ENCODE measurements at regions not wholly inside any gene's neighbourhood (a gene's known extent, or its start where the extent isn't known, plus 50 kb on each side); places are given as distances from the start of the nearest gene placed in this dataset.

DNA sequence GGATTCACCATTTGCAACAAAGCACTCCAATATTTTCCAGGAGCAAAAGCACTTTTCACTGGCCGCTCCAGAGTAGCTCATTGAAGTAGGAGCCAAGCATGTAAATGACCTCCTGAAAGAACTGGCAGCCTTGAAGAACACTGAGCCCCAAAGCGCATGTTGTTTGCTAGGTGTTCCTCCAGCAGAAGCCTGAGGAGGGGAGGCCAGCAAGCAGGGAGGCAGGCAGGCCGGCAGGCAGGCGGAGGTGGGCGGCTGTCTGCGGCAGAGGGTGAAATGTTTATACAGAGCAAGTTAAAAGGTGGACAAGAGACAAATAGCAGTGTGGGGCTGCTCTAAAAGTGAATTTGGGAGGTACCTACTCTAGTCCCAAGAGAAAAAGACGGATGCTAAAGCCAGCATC, 439.4 kb downstream of the CCDC91 start:
- DNase-seq (ENCODE audit: low spot score) (no peak), ATAC-seq (no peak)
- Mint-ChIP-seq H3K27me3 (peaks cover 0 to 7% of the 10 kb centered on the region in 2 donors), H3K36me3 (no peaks in the 10 kb centered on the region), H3K9me3 (peaks cover 8% of the 10 kb centered on the region), H3K4me3 (no peak overlapping the region), H3K4me1 (ENCODE audit: low read depth in 2 of 2) (no peaks in the 10 kb centered on the region), H3K27ac (no peak overlapping the region)

DNA sequence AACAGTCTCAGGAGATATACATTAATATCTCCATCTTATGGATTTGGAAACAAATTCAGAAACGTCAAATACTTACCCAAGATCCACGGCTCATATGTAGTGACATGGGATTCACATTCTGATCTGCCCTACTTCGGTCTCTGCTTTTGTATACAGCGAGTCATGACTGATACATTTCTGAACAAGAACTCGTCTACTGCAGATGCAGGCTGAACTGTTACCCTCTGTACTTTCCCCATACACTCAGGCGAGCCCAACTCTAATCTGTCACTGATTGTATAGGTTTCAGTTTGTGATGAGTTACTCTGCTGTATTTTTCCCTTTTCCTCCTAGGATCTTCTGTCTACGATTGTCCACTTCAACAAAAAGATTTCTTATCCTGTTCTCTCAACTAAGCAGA, 441.6 kb downstream of the CCDC91 start:
- peaks cover 8% of the 10 kb centered on the region for H3K9me3 Mint-ChIP-seq
- no peak for ATAC-seq

DNA sequence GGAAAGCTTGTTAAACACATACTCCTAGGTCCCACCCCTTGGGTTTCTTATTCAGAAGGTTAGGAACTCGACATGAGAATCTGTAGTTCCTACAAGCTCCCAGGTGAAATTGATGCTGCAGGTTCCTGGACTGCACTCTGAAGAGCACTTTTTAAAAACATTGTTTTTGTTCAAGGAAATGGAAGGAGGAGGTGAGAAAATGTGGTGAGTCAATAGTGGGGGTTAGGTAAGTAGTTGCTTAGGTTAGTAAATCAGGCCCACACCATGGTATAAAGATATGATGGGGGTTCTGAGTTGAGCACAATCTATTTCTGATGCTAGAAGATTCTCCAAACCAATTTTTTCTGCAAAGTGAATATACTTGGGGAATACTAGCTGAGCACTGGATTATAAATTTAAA, 450.3 kb downstream of the CCDC91 start:
- no peak for DNase-seq (ENCODE audit: low spot score)
- Mint-ChIP-seq H3K9me3 (peaks cover 15% of the 10 kb centered on the region), H3K27me3 (no peaks in the 10 kb centered on the region), H3K36me3 (no peaks in the 10 kb centered on the region), H3K4me1 (ENCODE audit: low read depth in 2 of 2) (peaks cover 3 to 10% of the 10 kb centered on the region in 2 donors), H3K4me3 (no peak overlapping the region), H3K27ac (no peak overlapping the region)
- no peak for ATAC-seq

More for the DNA sequence above, 441.6 kb downstream of the CCDC91 start:
- DNase-seq (ENCODE audit: low spot score) = no peak
- no peaks in the 10 kb centered on the region for H3K4me1 Mint-ChIP-seq (ENCODE audit: low read depth in 2 of 2)
- no peaks in the 10 kb centered on the region for H3K36me3 Mint-ChIP-seq
- H3K4me3 Mint-ChIP-seq = no peak overlapping the region
- H3K27me3 Mint-ChIP-seq = peaks cover 0 to 7% of the 10 kb centered on the region in 2 donors
- H3K27ac Mint-ChIP-seq = no peak overlapping the region

DNA sequence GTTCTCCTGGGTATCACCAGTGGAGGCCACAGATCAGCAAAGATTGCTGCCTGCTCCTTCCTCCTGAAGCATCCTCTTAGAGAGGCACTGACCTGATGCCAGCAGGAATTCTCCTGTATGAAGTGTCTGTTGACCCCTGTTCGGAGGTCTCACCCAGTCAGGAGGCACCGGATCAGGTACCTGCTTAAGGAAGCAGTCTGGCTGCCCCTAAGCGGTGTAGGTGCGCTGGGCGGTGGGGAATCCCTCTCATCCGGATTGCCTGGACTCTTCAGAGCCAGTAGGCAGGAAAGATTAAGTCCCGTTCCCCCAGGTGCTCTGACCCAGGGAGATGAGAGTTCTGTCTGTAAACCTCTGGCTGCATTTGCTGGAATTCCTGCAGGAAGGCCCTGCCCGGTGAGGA, 455.2 kb downstream of the CCDC91 start:
- Mint-ChIP-seq H3K4me3 (no peak overlapping the region), H3K36me3 (no peaks in the 10 kb centered on the region), H3K9me3 (peaks cover 14% of the 10 kb centered on the region), H3K4me1 (ENCODE audit: low read depth in 2 of 2) (peaks cover 2% of the 10 kb centered on the region in 2 donors), H3K27ac (no peak overlapping the region), H3K27me3 (no peaks in the 10 kb centered on the region)
- ATAC-seq = no peak
- DNase-seq (ENCODE audit: low spot score) = no peak

DNA sequence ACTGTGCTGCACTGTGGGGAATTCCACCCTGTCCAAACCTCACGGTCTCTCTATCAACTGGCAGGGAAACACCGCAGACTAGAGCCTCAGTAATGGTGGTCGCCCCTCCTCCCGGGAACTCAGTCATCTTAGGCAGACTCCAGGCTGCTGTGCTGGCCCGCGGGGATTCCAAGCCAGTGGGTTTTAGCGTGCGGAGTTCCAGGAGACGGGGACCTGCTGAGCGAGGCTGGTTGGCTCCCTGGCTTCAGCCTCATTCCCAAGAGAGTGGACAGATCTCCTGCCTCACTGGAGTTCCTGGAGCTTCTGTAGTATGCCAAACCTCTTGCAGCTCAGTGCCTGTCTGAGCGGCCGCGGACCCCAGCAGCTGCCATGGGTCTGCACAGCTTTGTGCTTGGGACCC, 455.6 kb downstream of the CCDC91 start:
- ATAC-seq (no peak), DNase-seq (ENCODE audit: low spot score) (no peak)
- Mint-ChIP-seq H3K4me1 (ENCODE audit: low read depth in 2 of 2) (no peaks in the 10 kb centered on the region), H3K27me3 (no peaks in the 10 kb centered on the region), H3K4me3 (no peak overlapping the region), H3K27ac (no peak overlapping the region), H3K9me3 (peaks cover 15% of the 10 kb centered on the region), H3K36me3 (no peaks in the 10 kb centered on the region)

DNA sequence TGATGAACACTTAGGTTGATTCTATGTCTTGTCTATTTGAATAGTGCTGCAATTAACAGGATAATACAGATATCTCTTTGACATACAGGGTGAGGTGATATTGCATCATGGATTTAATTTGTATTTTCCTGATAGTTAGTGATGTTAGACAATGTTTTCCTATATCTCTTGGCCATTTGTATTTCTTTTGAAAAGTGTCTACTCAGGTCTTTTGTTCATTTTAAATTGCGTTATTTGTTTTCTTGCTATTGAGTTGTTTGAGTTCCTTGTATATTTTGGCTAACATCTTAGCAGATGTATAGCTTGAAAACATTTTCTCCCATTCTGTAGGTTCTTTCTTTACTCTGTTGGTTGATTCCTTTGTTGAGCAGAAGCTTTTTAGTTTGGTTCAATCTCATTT, 460.6 kb downstream of the CCDC91 start:
- peaks cover 6% of the 10 kb centered on the region for H3K9me3 Mint-ChIP-seq
- no peak overlapping the region for H3K27ac Mint-ChIP-seq
- no peaks in the 10 kb centered on the region for H3K27me3 Mint-ChIP-seq

DNA sequence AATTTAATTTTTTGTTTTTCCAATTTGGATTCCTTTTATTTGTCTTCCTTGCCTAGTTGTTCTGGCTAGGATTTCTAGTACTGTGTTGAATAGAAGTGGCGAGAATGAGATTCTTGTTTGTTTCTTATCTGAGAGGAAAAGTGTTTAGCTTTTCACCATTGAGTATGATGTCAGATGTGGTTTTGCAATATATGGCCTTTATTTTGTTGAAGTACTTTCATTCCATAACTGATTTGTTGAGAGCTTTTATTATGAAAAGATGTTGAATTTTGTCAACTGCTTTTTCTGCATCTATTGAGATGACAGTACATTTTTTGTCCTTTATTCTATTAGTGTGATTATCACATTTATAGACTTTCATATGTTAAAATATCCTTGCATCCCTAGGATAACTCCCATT, 462.0 kb downstream of the CCDC91 start:
- DNase-seq (ENCODE audit: low spot score) = no peak
- H3K9me3 Mint-ChIP-seq = peaks cover 6% of the 10 kb centered on the region
- no peak overlapping the region for H3K27ac Mint-ChIP-seq
- H3K36me3 Mint-ChIP-seq = no peaks in the 10 kb centered on the region
- H3K4me3 Mint-ChIP-seq = no peak overlapping the region
- H3K27me3 Mint-ChIP-seq = no peaks in the 10 kb centered on the region
- no peaks in the 10 kb centered on the region for H3K4me1 Mint-ChIP-seq (ENCODE audit: low read depth in 2 of 2)
- ATAC-seq = no peak

More for the DNA sequence above, 460.6 kb downstream of the CCDC91 start:
- no peak for DNase-seq (ENCODE audit: low spot score)
- ATAC-seq = no peak
- H3K4me1 Mint-ChIP-seq (ENCODE audit: low read depth in 2 of 2) = no peaks in the 10 kb centered on the region
- no peak overlapping the region for H3K4me3 Mint-ChIP-seq
- no peaks in the 10 kb centered on the region for H3K36me3 Mint-ChIP-seq

DNA sequence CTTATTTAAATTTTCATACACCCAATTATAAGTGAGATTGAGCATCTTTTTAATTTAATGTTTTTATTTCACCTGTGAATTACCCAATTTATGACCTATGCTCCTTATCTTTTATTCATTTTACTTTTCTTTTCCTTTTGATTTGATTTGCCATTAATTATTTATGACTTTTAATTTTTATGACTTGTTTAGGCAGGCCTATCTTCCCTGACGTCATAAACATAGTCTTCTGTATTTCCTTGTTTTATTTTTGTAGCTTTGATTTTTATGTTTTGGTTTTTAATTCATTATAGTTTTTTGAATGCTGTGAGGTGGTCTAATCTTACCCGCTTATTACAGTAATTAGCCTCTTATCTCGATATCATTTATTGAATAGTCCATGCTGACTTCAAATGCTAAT, 467.1 kb upstream of the FAR2 start:
- Mint-ChIP-seq H3K4me1 (ENCODE audit: low read depth in 2 of 2) (no peaks in the 10 kb centered on the region), H3K4me3 (no peak overlapping the region), H3K36me3 (no peaks in the 10 kb centered on the region), H3K27me3 (no peaks in the 10 kb centered on the region), H3K9me3 (peaks cover 9% of the 10 kb centered on the region), H3K27ac (no peak overlapping the region)
- ATAC-seq = no peak
- no peak for DNase-seq (ENCODE audit: low spot score)

DNA sequence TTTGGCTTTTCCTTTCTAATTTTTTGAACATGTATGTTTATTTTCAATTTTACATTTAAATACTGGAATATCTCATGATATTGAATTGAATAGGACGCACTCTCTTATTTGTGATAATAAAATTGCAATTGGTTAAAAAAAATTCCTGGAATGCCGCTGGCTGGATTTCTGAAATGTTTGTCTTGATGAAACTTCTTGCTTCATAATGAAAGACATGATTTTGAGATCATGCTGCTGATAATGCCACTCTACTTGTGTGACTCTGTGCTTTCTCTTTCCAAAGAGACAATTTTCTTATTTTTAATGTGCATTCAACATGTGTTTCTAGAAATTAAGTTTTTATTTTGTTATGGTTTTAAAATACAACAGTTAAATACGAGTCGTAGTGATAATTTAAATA, 465.7 kb upstream of the FAR2 start:
- Mint-ChIP-seq H3K4me3 (no peak overlapping the region), H3K4me1 (ENCODE audit: low read depth in 2 of 2) (no peaks in the 10 kb centered on the region), H3K9me3 (peaks cover 9% of the 10 kb centered on the region), H3K27me3 (no peaks in the 10 kb centered on the region), H3K36me3 (no peaks in the 10 kb centered on the region), H3K27ac (no peak overlapping the region)
- DNase-seq (ENCODE audit: low spot score) (no peak), ATAC-seq (no peak)

DNA sequence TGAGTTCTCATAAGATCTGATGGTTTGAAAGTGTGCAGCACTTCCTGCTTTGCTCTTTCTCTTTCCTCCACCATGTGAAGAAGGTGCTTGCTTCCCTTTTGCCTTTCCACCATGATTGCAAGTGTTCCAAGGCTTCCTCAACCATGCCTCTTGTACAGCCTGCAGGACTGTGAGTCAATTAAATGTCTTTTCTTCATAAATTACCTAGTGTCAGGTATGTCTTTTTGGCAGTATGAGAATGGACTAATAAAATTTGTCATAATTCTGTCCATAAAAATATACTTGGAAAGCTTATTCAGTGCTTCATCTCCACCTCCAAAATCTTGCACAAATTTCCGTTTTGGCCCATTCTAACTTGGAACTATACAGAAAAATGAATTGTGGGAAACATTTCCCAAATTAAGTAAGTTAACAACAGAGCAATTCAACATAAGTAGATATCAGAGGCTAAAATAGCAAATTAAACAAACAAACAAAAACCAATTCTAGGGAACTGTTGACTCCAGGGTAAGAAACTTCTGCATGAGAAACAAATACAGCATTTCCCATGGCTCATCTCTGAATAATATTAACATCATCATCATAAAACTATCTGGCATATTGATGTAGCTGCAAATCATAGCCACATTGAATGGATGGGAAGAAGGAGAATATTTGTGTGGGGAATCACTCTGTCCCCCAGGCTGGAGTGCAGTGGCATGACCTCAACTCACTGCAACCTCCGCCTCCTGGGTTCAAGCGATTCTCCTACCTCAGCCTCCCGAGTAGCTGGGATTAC, 459.5 kb upstream of the FAR2 start:
- no peak for ATAC-seq
- Mint-ChIP-seq H3K4me3 (no peak overlapping the region), H3K9me3 (peaks cover 11% of the 10 kb centered on the region), H3K36me3 (no peaks in the 10 kb centered on the region), H3K4me1 (ENCODE audit: low read depth in 2 of 2) (no peaks in the 10 kb centered on the region), H3K27ac (no peak overlapping the region), H3K27me3 (no peaks in the 10 kb centered on the region)
- DNase-seq (ENCODE audit: low spot score) = no peak

DNA sequence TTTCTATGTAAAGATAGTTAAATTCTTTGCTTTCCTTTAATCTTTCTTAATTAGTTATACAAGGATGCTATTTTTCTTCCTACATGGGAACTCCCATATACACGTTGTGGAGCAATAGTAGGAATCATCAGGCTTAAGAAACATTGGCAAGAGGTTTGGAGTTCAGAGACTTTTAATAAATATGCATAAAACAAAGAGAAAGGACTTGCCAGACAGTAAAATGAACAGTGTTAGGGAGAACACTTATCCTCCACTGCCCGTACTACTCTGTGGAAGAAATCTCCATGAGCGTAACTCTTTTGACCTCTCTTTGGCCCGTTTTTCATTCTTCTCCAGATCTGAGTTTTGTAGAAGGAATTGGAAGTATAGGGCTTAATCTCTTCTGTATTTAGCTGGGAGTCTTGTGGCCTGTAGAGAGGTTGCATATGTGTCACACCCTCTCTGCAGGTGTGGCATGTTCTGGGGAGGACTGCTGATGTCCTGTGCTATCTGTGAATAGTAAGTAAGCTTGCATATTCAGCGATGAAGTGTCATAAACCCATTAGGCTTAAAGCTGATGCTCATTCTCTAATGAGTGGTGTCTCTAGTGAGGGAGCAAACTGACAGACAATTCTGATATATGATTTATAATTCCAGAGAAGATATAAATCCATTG, 455.4 kb upstream of the FAR2 start:
- no peak for DNase-seq (ENCODE audit: low spot score)
- no peak overlapping the region for H3K27ac Mint-ChIP-seq
- H3K27me3 Mint-ChIP-seq = no peaks in the 10 kb centered on the region
- H3K9me3 Mint-ChIP-seq = peaks cover 15% of the 10 kb centered on the region
- no peaks in the 10 kb centered on the region for H3K4me1 Mint-ChIP-seq (ENCODE audit: low read depth in 2 of 2)
- H3K36me3 Mint-ChIP-seq = peaks cover 9% of the 10 kb centered on the region
- no peak for ATAC-seq
- H3K4me3 Mint-ChIP-seq = no peak overlapping the region

DNA sequence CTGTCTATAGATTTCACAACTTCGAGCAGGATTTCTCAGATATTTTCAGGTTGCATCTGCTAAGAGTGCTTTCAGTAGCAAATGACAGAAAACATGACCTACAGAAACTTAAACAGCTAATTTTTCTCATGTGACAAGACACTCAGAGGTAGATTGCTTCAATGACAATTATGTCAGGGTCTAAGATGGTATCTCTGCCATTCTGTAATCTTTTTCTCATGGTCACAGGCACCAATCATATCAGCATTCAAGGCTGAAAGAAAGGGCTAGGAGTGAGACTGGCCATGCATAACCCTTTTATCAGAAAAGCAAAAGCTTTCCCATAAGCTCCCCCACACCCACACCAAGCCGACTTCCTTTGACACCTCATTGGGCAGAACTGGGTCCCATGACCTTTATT, 450.5 kb upstream of the FAR2 start:
- no peak overlapping the region for H3K4me3 Mint-ChIP-seq
- H3K27me3 Mint-ChIP-seq = no peaks in the 10 kb centered on the region
- DNase-seq (ENCODE audit: low spot score) (no peak), ATAC-seq (peak in 1 of 2 donors; percentile 67)
- no peaks in the 10 kb centered on the region for H3K4me1 Mint-ChIP-seq (ENCODE audit: low read depth in 2 of 2)
- H3K36me3 Mint-ChIP-seq = peaks cover 13% of the 10 kb centered on the region
- H3K9me3 Mint-ChIP-seq = peaks cover 13% of the 10 kb centered on the region
- peak overlapping the region in 1 of 2 donors; percentile 50 for H3K27ac Mint-ChIP-seq

DNA sequence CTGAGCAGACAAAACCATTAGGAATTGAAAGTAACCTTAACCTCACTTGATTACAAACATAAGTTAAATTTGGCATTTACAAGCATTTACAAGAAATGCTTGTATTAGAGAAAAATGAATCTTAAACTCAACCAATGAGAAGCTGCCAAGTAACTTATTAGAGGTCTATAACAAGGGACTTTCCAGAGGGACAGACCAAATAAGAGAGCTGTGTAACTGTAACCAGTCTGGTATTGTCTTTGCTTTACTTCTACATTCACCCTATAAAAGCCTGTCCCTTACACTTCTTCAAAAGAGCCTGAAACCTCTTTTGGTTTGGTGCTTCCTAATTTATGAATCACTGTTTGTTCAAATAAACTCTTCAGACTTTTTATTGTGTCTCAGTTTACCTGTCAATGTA, 450.0 kb upstream of the FAR2 start:
- Mint-ChIP-seq H3K4me1 (ENCODE audit: low read depth in 2 of 2) (no peaks in the 10 kb centered on the region), H3K27ac (peak overlapping the region in 1 of 2 donors; percentile 50), H3K9me3 (peaks cover 13% of the 10 kb centered on the region), H3K4me3 (no peak overlapping the region), H3K27me3 (no peaks in the 10 kb centered on the region), H3K36me3 (peaks cover 15% of the 10 kb centered on the region)
- ATAC-seq (no peak), DNase-seq (ENCODE audit: low spot score) (no peak)

DNA sequence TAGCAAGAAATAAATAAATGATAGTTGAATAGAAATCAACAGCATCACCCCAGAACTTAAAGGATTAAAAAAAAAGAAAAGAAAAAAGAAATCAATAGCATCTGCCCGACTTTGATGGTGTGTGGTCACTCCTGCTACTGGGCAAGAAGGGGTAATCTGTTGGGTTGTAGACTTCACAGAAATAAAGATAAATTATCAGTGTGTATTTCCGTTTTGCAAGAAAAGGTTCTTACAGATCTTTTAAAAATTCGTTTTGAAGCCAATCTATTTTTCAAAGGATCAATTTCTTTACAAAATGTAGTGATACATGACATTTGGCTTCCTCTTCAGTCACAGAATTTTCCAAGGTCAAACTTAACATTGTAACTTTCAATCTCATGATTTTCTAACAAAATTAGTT, 448.9 kb upstream of the FAR2 start:
- H3K27me3 Mint-ChIP-seq = no peaks in the 10 kb centered on the region
- DNase-seq (ENCODE audit: low spot score) = no peak

More for the DNA sequence above, 448.9 kb upstream of the FAR2 start:
- ATAC-seq = no peak
- Mint-ChIP-seq H3K27ac (no peak overlapping the region), H3K4me3 (no peak overlapping the region), H3K9me3 (peaks cover 13% of the 10 kb centered on the region), H3K4me1 (ENCODE audit: low read depth in 2 of 2) (no peaks in the 10 kb centered on the region), H3K36me3 (peaks cover 15% of the 10 kb centered on the region)
